ENCODE measurements at regions not wholly inside any gene's neighbourhood (a gene's known extent, or its start where the extent isn't known, plus 50 kb on each side); places are given as distances from the start of the nearest gene placed in this dataset.

DNA sequence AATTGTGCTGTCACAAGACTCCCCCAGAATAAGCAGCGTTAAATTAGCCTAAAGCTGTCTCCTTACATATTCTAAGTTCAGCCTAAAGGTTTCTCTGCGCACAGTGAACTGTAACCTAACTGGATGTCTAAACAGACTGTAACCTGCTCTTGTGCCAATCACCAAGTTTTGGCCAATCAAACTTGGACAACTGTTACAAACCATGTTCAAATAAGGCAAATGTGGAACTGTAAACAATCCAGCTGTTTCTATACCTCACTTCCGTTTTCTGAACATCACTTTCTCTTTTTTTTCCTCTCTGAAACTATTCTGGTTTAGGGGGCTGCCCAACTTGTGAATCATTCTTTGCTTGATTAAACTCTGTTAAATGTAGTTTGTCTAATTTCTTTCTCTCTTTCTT lies 252.2 kb upstream of the HABP2 start:
- intact Hi-C loops (cut with DNase I): no loop called here

GRCh38 chr10:113301342-113301984 lies 251.4 kb upstream of the HABP2 start:
- H3K9me3 ChIP-seq: no peaks in the 10 kb centered on the region
- H3K36me3 ChIP-seq: no peaks in the 10 kb centered on the region
- DNase-seq: no peak
- no peaks in the 10 kb centered on the region for H3K27me3 ChIP-seq
- no peaks in the 10 kb centered on the region for H3K4me1 ChIP-seq
- H3K27ac ChIP-seq: no peak overlapping the region
- 86 to 89% methylated on average over 7 of the region's 7 CpGs for WGBS, 2 donors
- intact Hi-C loops (cut with DNase I): no loop called here
- no peak overlapping the region for H3K4me3 ChIP-seq
- TF ChIP-seq, protein P1, sequence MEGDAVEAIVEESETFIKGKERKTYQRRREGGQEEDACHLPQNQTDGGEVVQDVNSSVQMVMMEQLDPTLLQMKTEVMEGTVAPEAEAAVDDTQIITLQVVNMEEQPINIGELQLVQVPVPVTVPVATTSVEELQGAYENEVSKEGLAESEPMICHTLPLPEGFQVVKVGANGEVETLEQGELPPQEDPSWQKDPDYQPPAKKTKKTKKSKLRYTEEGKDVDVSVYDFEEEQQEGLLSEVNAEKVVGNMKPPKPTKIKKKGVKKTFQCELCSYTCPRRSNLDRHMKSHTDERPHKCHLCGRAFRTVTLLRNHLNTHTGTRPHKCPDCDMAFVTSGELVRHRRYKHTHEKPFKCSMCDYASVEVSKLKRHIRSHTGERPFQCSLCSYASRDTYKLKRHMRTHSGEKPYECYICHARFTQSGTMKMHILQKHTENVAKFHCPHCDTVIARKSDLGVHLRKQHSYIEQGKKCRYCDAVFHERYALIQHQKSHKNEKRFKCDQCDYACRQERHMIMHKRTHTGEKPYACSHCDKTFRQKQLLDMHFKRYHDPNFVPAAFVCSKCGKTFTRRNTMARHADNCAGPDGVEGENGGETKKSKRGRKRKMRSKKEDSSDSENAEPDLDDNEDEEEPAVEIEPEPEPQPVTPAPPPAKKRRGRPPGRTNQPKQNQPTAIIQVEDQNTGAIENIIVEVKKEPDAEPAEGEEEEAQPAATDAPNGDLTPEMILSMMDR (IDR thresholded peaks at IDR 0.05): no peak
- TF ChIP-seq POLR2A (IDR thresholded peaks at IDR 0.05) (no peak), POLR2AphosphoS5 (IDR thresholded peaks at IDR 0.05) (no peak), EP300 (IDR thresholded peaks at IDR 0.05) (no peak)

More for the DNA sequence above, 252.2 kb upstream of the HABP2 start:
- Histone ChIP-seq H3K36me3 (no peaks in the 10 kb centered on the region), H3K9me3 (no peaks in the 10 kb centered on the region), H3K4me1 (no peaks in the 10 kb centered on the region), H3K27ac (no peak overlapping the region), H3K4me3 (no peak overlapping the region), H3K27me3 (no peaks in the 10 kb centered on the region)
- no peak for TF ChIP-seq EP300 (IDR thresholded peaks at IDR 0.05)
- TF ChIP-seq POLR2A (IDR thresholded peaks at IDR 0.05): no peak
- TF ChIP-seq POLR2AphosphoS5 (IDR thresholded peaks at IDR 0.05): no peak
- TF ChIP-seq, protein P1 (IDR thresholded peaks at IDR 0.05): no peak
- DNase-seq: no peak
- 65 to 85% methylated on average over 3 of the region's 3 CpGs for WGBS, 2 donors

DNA sequence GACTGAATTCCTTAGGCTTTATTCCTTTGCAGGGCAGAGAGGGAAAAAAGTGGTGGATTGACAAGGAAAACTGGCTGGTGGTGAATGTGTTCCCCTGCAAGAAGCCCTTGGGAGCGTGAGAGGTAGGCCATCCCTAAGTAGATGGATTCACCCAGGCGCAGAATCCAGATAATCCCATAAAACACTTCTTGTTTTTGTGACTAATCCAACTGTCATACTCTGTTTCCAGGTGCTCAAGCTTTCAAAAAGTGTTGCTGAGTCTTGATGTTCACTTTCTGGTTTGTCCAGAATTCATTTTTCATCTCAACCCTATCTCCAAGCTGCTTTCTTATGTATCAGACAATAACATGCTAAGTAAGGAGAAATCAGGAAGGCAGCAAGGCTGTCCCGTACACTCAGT lies 250.8 kb upstream of the HABP2 start:
- TF ChIP-seq POLR2AphosphoS5 (IDR thresholded peaks at IDR 0.05) (no peak), POLR2A (IDR thresholded peaks at IDR 0.05) (no peak), EP300 (IDR thresholded peaks at IDR 0.05) (no peak)
- TF ChIP-seq, protein P1 (IDR thresholded peaks at IDR 0.05): no peak
- H3K36me3 ChIP-seq: no peaks in the 10 kb centered on the region
- WGBS, 2 donors: 92 to 93% methylated on average over 3 of the region's 3 CpGs
- no peaks in the 10 kb centered on the region for H3K27me3 ChIP-seq
- H3K4me3 ChIP-seq: no peak overlapping the region
- H3K9me3 ChIP-seq: no peaks in the 10 kb centered on the region
- H3K27ac ChIP-seq: no peak overlapping the region
- no peak for DNase-seq
- intact Hi-C loops (cut with DNase I): no loop called here
- H3K4me1 ChIP-seq: no peaks in the 10 kb centered on the region

DNA sequence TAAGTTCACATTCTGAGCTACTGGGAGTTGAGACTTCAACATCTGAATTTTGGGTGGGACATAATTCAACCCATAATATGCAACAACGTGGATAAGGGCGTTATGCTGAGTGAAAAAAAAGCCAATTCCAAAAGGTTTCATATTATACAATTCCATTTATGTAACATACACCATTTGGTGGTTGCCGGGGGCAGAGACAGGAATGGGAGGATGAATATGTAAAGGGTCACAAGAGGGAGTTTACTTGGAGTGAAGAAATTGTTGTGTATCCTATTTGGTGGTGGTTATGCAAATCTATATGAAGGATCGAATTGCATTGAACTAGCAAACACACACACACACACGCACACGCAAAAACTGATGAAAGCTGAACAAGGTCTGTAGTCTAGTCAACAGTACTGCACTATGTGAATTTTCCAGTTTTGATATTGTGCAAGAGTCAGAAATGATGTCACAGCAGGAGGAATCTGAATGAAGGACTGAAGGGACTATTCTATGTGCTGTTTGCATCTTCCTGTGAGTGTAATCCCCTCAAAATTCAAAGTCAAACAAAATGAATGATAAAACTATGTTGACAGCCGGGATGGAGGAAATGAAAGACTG lies 249.2 kb upstream of the HABP2 start:
- 81 to 85% methylated on average over 7 of the region's 7 CpGs for WGBS, 2 donors

More for the DNA sequence above, 249.2 kb upstream of the HABP2 start:
- no peaks in the 10 kb centered on the region for H3K9me3 ChIP-seq
- intact Hi-C loops (cut with DNase I): no loop called here
- H3K4me1 ChIP-seq: no peaks in the 10 kb centered on the region
- TF ChIP-seq POLR2A (IDR thresholded peaks at IDR 0.05) (no peak), POLR2AphosphoS5 (IDR thresholded peaks at IDR 0.05) (no peak)
- TF ChIP-seq, protein P1 (IDR thresholded peaks at IDR 0.05): no peak
- H3K27ac ChIP-seq: no peak overlapping the region
- no peaks in the 10 kb centered on the region for H3K36me3 ChIP-seq
- no peak for DNase-seq
- H3K27me3 ChIP-seq: no peaks in the 10 kb centered on the region
- H3K4me3 ChIP-seq: no peak overlapping the region

Data from sigmoid colon (tissue), 6 donors.